Tibial nerve (tissue), 4 donors: ENCODE measurements at regions not wholly inside any gene's neighbourhood (a gene's known extent, or its start where the extent isn't known, plus 50 kb on each side); places are given as distances from the start of the nearest gene placed in this dataset.

Experiments
- DNase-seq, 2 donors: peaks; one replicate each; pipeline ENCODE4 v3.0.0-alpha.2; 2019; ENCODE audit warnings: low spot score in 2 of 2
- H3K27ac ChIP-seq, 4 donors: fragments of 200-600 bp; sonication (generic) in 3 of 4; one replicate each; pipeline ENCODE4 v1.5.1; 2017 to 2019; ENCODE audit warnings: mild to moderate bottlenecking in 1 of 4
- H3K27me3 ChIP-seq, 2 donors: fragments of 200-600 bp; sonication (generic) in 1 of 2; one replicate each; pipeline versions ENCODE4 v1.5.1 to v1.6.0; 2017 to 2019
- H3K36me3 ChIP-seq, 3 donors: fragments of 200-600 bp; sonication (generic); one replicate each; pipeline ENCODE4 v1.5.1; 2018 to 2019
- H3K4me1 ChIP-seq, 4 donors: fragments of 200-600 bp; sonication (generic) in 3 of 4; one replicate each; pipeline ENCODE4 v1.5.1; 2017 to 2019
- H3K4me3 ChIP-seq, 4 donors: fragments of 200-600 bp; sonication (generic) in 3 of 4; one replicate each; pipeline ENCODE4 v1.5.1; 2017 to 2019; ENCODE audit warnings: mild to moderate bottlenecking in 1 of 4, moderate library complexity in 1 of 4
- H3K9me3 ChIP-seq, 4 donors: fragments of 200-600 bp; sonication (generic) in 3 of 4; one replicate each; pipeline ENCODE4 v1.5.1; 2017 to 2019
- CTCF ChIP-seq, 5 experiments: fragments of 200-600 bp in 3 of 5; fragments of 450-650 bp in 2 of 5; sonication (generic) in 3 of 5; IDR thresholded peaks; one replicate each; pipeline ENCODE4 v1.5.1; 2016 to 2019; ENCODE audit warnings: antibody characterized with exemption in 5 of 5, mild to moderate bottlenecking in 3 of 5, moderate library complexity in 2 of 5
- EP300 ChIP-seq, 2 donors: sonication (generic); formaldehyde crosslinking; IDR thresholded peaks; one replicate each; pipeline ENCODE4 v1.6.1; 2017; ENCODE audit warnings: antibody characterized with exemption in 2 of 2, mild to moderate bottlenecking in 1 of 2
- POLR2A ChIP-seq, 2 donors: fragments of 450-650 bp; IDR thresholded peaks; one replicate each; pipeline ENCODE4 v1.6.1; 2017; ENCODE audit warnings: antibody characterized with exemption in 2 of 2, mild to moderate bottlenecking in 2 of 2, moderate library complexity in 2 of 2
- WGBS, 2 donors: methylation state at CpG; one replicate each; pipeline ENCODE4 v1.1.5; 2018; 5-methylcytosine and 5-hydroxymethylcytosine counted together

- DNase-seq: no peak
- Histone ChIP-seq H3K27me3 (no peaks in the 10 kb centered on the region), H3K36me3 (no peaks in the 10 kb centered on the region), H3K27ac (no peak overlapping the region), H3K9me3 (no peaks in the 10 kb centered on the region), H3K4me1 (no peaks in the 10 kb centered on the region), H3K4me3 (no peak overlapping the region)
- WGBS, 2 donors: 59 to 69% methylated on average over 4 of the region's 4 CpGs
- TF ChIP-seq EP300 (IDR thresholded peaks at IDR 0.05) (no peak), CTCF (IDR thresholded peaks at IDR 0.05) (no peak), POLR2A (IDR thresholded peaks at IDR 0.05) (no peak)
These were observed 512.7 kb upstream of the FAT1 start for GRCh38 chr4:187236209-187236890.

GRCh38 chr4:187238646-187239045 is 515.0 kb upstream of the FAT1 start:
- peaks cover 0 to under 1% (median 0%) of the 10 kb centered on the region in 4 donors for H3K9me3 ChIP-seq
- H3K4me3 ChIP-seq: no peak overlapping the region
- no peaks in the 10 kb centered on the region for H3K4me1 ChIP-seq
- H3K27me3 ChIP-seq: no peaks in the 10 kb centered on the region
- TF ChIP-seq CTCF (IDR thresholded peaks at IDR 0.05) (no peak), POLR2A (IDR thresholded peaks at IDR 0.05) (no peak), EP300 (IDR thresholded peaks at IDR 0.05) (no peak)
- no peaks in the 10 kb centered on the region for H3K36me3 ChIP-seq
- DNase-seq: no peak
- no peak overlapping the region for H3K27ac ChIP-seq

- H3K4me3 ChIP-seq: no peak overlapping the region
- TF ChIP-seq POLR2A (IDR thresholded peaks at IDR 0.05): no peak
- no peak for TF ChIP-seq EP300 (IDR thresholded peaks at IDR 0.05)
- TF ChIP-seq CTCF (IDR thresholded peaks at IDR 0.05): no peak
- H3K27me3 ChIP-seq: no peaks in the 10 kb centered on the region
- DNase-seq: no peak
- H3K27ac ChIP-seq: no peak overlapping the region
- H3K36me3 ChIP-seq: no peaks in the 10 kb centered on the region
- WGBS, 2 donors: 83 to 89% methylated on average over 4 of the region's 4 CpGs
- H3K9me3 ChIP-seq: no peaks in the 10 kb centered on the region
- no peaks in the 10 kb centered on the region for H3K4me1 ChIP-seq
These were observed 528.2 kb upstream of the FAT1 start for GRCh38 chr4:187251896-187252295.

- no peak for DNase-seq
- Histone ChIP-seq H3K4me1 (no peaks in the 10 kb centered on the region), H3K27ac (no peak overlapping the region), H3K27me3 (no peaks in the 10 kb centered on the region), H3K36me3 (no peaks in the 10 kb centered on the region), H3K9me3 (no peaks in the 10 kb centered on the region), H3K4me3 (no peak overlapping the region)
- 46 to 52% methylated on average over 6 of the region's 6 CpGs for WGBS, 2 donors
- TF ChIP-seq POLR2A (IDR thresholded peaks at IDR 0.05): no peak
- TF ChIP-seq CTCF (IDR thresholded peaks at IDR 0.05): no peak
- TF ChIP-seq EP300 (IDR thresholded peaks at IDR 0.05): no peak
These were observed 533.2 kb upstream of the FAT1 start for GRCh38 chr4:187256897-187257296.

- Histone ChIP-seq H3K27ac (no peak overlapping the region), H3K36me3 (no peaks in the 10 kb centered on the region), H3K9me3 (no peaks in the 10 kb centered on the region), H3K27me3 (no peaks in the 10 kb centered on the region), H3K4me1 (no peaks in the 10 kb centered on the region), H3K4me3 (no peak overlapping the region)
- WGBS, 2 donors: 49 to 50% methylated on average over 7 of the region's 7 CpGs
- DNase-seq: no peak
- TF ChIP-seq CTCF (IDR thresholded peaks at IDR 0.05) (no peak), EP300 (IDR thresholded peaks at IDR 0.05) (no peak)
These were observed 535.2 kb upstream of the FAT1 start for GRCh38 chr4:187258651-187259401.
